ENCODE measurements at regions not wholly inside any gene's neighbourhood (a gene's known extent, or its start where the extent isn't known, plus 50 kb on each side); places are given as distances from the start of the nearest gene placed in this dataset.

DNA sequence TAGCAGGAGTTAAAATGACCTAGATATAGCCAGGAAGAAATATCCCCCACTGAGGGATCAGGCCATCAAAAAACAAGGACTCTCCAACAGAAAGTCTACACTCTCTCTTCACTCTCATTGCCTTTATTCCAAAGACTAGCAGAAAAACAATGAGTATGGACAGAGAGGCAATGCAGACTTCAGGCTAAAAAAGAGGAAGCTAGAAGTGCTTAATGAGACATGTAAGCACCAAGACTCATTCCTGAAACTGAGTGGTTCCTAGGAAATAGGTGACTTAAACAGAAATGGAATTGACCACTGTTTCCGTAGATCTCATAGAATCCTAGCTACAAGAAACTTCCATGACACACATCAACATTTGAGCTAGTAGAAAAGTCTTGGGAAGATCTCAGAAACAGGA, 387.3 kb downstream of the KDM5D start:
- TF ChIP-seq, protein P1, sequence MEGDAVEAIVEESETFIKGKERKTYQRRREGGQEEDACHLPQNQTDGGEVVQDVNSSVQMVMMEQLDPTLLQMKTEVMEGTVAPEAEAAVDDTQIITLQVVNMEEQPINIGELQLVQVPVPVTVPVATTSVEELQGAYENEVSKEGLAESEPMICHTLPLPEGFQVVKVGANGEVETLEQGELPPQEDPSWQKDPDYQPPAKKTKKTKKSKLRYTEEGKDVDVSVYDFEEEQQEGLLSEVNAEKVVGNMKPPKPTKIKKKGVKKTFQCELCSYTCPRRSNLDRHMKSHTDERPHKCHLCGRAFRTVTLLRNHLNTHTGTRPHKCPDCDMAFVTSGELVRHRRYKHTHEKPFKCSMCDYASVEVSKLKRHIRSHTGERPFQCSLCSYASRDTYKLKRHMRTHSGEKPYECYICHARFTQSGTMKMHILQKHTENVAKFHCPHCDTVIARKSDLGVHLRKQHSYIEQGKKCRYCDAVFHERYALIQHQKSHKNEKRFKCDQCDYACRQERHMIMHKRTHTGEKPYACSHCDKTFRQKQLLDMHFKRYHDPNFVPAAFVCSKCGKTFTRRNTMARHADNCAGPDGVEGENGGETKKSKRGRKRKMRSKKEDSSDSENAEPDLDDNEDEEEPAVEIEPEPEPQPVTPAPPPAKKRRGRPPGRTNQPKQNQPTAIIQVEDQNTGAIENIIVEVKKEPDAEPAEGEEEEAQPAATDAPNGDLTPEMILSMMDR (IDR thresholded peaks at IDR 0.05): no peak
- TF ChIP-seq POLR2A (IDR thresholded peaks at IDR 0.05): no peak
